SKM-1 treated with dmso at 0.1 percent for 144 hours (cell line): ENCODE measurements at regions not wholly inside any gene's neighbourhood (a gene's known extent, or its start where the extent isn't known, plus 50 kb on each side); places are given as distances from the start of the nearest gene placed in this dataset.

Source experiments
- DNase-seq: peaks from one replicate; lab custom pipeline; 2025; ENCODE audit not compliant: unreplicated experiment; lab: John Stamatoyannopoulos, UW

DNA sequence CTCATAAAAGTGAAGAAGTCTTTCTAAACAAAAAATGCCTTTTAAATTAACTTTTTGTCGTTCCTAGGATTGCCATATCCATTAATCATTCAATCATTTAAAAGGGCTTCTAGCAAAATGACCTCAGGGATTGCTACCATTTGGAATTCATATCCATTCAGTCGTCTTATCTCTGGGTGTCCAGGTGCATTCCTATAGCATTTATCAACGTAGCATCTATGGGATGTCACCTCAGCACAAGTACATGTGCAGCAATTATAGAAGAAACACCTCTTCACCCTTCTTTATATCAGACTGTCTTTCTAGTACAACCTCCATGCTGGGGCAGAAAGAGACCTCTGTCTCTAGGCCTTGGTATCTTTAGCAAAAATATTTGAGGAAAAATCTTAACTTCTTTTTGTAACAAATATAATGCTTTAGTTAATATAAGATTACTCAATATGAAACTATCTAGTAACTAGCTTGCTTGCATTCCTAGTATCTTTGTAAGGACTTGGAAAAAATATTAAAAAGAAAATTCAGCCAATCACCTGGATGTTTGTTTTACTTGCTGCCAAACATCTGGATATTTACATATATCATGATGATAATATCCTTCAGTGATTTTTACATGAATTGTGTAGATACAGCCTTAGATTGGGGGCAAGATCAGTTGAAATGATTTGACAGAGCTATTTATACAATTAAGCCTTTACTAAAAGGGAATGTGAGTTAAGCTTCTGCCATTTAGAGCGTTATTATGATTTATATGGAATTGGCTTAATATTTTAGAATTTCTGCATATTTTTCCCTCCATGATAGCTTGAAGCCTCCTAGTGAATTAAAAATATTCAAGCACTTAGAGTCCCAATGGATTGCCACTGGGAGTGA lies 356.8 kb downstream of the HDGFL1 start:
- DNase-seq = no peak

DNA sequence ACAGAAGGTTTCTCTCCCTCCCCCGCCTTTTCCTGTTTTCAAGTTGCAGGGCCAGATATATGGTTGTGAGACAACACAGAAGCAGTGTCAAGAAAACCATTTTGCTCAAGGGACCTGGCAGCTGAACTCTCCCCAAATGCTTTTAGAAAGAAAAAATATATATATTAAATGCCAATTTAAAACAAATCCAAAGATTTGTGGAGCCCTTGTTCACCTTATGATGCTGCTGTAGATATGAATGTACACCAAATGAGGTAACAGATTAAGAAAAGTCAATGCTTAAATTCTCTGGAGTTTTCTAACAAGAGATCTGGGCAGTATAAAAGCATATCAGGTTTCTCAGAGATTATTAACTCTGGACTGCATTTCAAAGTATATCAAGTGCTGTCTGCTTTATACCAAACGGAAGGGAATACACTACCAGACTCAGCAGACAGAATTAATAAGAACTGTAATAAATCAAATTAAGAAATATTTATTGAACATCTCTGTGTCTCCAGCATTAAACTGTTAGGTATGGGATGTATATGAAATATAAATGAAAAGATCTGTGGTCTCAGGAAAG lies 357.5 kb downstream of the HDGFL1 start:
- no peak for DNase-seq

DNA sequence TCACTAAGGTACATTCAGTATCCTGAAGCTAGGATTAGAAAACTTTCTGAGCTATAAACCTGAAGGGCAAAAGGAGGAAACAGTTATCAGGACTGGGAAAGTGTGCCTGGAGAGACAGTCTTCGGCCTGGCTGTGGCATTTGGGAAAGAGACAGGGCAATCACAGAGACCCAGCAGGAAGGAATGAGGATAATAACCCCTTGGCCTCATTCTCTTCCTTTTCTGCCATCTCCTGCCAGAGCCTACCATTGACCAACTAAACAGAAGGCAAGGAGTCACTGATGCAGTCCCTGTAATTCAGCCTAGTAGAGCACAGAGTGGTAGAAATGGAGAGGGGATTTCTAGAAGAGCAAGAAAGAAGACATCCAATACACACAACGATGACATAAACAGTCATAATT lies 359.4 kb downstream of the HDGFL1 start:
- DNase-seq = no peak

DNA sequence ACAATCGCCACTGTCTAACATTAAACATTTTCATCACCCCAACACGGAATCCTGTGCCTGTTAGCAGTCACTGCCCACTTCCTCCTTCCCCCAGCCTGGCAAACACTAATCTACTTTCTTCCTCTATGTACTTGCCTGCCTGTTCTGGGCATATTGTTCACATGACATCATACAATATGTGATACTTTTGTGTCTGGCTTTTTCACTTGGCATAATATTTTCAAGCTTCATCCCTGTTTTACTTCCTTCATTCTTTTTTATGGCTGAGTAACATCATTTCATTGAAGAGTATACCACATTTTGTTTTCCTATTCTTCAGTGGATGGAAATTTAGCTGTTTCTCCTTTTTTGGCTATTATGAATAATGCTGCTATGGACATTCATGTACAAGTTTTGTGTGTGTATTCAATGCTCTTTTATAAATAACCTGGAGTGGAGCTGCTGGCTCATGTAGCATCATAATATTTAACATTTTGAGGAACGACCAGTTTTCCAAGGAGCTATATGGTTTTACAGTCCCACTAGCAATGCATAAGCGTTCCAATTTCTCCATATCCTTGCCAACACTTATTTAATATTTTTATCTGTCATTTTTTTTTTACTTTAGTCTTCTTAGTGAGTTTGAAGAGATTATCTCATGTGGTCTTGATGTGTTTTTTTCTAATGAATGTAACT lies 360.1 kb downstream of the HDGFL1 start:
- DNase-seq = peak; percentile 11

DNA sequence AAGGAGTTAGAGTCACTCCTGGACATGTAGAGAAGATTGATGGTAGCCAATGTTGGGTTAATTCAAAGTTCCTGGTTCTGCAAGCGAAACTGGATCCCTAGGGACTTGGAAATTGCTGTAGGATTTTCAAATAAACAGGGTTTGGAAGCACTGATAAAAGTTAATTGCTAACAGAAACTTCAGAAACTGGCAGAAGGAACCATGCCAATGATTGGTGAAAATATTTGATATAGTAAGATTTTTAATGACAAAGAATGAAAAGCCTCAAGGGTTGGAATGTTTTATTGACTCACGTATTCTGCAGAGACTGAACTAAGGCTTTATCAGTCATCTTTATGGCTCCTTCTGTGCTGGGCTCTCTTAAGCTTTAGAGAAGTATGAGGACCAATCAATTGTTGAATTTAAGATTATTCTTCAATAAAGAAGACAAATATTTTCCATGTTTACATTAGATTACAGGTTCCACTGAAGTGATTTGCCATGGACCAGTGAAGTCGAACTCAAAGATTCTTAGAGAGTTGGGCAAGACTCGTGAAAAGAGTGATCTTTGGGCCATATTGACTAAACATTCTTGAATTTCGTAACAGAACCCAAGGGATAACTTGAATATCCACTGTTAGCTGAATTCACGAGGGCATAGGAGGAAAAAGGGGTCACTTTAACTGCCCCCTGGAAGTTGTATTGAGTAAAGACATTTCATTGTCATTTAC lies 371.4 kb downstream of the HDGFL1 start:
- no peak for DNase-seq

DNA sequence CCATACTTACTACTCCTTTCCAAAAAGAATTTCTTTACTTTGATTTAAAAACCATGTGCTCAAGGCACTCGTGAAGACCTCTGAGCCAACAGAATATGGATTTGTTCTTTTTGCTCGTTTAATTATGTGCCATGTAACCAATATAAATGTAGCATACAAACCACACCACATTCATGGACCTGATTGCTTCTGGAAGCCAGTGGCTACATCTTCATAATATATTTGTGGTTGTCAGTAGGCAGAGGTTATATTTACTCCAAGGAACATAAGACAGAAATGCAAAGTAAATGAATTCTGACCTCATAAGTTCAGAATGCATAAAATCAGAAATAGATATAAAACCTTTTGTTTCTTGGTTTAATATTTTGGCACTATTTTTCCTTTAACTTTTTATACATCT lies 373.0 kb downstream of the HDGFL1 start:
- no peak for DNase-seq

DNA sequence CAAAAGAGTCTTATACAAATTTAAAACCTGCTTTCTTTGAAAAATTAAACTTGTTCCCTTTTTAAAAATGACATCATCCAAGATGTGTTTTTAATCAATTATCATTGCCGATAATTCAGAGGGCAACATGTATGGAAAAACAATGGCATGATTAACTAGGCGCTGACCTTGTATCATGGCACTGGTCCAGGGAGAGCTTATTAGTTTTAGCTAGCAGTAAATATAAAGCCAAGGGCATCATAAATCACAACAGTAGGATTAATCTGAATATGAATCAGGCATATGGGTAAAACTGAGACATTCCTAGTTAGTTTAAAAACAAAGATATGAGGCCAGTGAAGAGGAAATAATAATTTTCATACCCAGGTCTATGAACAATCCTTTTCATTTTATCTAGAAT lies 374.0 kb downstream of the HDGFL1 start:
- no peak for DNase-seq

DNA sequence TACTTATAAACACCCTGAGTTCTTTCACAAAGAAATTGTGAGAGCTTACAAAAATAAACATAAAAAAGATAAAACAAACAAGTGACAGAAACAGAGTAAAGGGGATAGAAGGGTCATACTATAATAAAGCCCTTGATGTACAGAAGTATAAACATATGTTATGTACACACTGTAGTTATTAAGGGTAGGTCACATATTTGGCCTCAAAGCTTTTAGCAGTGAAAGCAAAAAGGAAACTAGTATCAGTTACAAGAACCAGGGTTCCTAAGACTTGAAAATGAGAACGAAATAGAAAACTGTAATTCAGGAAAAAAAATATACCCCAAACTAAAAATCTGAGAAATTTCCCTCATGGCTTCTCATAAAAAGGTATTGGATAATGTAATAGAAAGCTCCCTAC lies 380.6 kb downstream of the HDGFL1 start:
- no peak for DNase-seq

DNA sequence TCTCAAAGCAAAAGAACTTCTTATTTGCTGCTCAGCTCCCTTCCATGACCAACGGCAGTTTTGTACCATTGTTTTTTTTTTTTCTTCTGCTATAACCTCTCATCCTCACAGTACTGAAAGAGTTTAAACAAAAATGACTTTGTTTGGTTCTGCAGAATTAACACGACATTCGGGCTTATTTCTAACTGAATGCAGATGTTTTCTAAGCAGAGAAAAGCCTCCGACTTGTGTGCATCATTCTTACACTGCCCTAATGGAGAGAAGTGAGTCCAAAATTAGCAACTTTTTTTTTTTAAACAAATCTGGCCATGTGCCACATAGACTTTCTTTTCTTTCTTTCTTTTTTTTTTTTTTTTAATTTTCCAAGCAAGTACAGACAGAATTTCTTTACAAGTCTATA lies 382.7 kb downstream of the HDGFL1 start:
- DNase-seq = no peak

DNA sequence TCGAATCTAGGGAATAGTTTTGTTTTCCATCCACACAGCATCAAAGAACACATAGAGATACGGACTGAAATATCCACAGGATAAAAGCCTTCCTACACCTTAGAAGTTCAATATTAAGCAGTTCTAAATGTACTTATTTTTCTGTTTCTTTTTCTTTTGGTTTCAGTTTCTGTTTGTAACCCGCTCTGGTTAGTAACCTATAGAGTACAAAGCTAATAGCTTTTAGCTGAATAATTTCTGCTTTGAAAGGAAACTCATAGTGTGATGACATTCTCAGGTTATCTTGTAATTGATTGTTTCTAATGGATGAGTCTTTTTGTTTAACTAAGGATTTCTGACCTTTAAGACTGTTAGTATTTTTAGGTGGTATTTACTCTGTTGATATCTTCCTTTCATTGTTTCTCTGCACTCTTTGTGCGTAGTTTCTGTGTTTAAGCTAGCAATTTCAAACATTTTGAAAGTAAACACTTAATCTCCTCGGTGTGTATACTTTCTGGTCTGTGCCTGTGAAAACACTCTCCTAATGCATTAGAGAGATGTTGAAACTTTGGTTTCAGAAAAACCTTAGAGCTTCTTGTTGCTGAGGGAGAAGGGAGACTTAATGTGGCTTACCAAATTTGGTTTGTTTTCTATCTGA lies 385.5 kb downstream of the HDGFL1 start:
- no peak for DNase-seq

DNA sequence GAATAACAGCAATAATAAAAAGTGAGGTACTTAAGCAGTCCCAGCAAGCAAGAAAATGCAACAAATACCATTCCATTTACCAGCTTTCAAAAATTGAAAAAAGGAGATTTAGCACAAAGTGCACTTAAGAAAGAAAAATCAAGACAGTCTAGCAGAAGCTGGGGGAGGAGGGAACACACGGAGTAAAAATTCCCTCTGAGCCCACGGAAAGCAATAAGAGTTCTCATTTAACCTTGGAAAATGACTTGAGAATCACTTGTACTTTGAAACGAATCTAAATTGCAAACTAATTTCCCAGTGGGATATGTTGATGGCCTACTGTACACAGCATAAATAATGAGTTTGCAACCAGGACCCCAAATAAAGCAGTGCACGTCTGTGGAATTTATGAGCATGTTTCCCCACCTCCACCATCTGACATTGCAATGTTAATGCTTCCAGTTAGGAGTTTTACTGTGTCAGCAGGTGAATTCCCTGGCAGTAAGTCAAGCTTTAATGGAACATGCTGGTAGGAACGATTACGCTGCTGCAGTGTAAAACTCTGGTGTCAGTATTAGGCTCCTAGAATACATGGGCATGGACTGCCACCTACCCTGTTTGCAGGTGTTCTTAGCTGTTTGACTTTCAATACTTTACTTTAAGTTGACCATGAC lies 386.8 kb downstream of the HDGFL1 start:
- DNase-seq = no peak

DNA sequence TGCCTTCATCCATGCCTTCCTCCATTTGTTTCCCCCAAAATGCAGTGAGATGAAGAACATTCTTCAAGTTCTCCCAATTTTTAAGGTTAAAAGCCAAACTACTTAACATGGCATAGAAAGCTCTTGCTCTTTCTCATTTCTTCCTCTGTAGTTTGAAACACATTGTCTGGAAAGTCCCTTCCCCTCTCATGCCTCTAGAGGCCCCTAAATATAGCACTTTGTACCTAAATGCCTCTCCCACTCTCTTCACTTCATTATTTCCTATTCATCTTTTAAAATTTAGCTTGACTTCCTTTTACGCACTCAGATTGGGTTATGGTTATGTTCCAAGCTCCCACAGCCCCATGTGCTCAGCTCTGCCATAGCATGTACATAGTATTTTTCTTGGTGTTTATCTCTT lies 389.3 kb downstream of the HDGFL1 start:
- DNase-seq = no peak

DNA sequence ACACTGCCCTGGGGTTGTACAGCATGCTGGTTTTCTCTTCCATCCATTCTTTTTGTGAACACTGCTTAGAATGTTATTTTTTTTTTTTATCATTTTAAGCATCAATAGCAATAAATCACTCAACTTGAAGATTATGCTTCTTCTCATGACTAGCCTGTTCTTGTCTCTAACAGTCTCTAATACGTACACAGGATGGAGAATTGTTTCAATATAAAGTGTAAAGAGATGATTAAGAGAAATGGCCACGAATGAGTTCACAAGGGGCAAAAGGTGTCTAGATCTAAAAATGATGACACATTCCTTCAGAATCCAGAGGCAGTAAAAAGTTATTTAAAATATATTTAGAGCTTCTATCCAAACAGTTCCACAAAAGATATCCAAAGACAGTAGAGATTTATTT lies 390.2 kb downstream of the HDGFL1 start:
- DNase-seq = no peak

DNA sequence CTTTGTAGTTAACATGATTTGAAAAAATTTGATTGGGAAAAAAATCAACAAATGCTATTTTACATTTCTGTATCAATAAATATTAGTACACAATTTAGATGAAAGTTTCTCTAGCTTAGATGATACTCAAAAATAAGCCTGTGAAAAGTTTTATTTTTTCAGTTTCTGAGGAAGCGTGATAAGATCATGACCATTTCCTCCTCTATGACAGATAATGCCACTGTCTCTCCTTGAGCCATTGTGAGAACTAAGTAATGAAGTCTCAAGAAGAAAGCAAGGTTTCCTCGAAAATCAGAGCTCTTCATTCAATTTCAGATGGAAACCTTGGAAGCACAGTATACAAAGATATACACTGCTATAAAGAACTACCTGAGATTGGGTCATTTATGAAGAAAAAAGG lies 395.0 kb downstream of the HDGFL1 start:
- no peak for DNase-seq

DNA sequence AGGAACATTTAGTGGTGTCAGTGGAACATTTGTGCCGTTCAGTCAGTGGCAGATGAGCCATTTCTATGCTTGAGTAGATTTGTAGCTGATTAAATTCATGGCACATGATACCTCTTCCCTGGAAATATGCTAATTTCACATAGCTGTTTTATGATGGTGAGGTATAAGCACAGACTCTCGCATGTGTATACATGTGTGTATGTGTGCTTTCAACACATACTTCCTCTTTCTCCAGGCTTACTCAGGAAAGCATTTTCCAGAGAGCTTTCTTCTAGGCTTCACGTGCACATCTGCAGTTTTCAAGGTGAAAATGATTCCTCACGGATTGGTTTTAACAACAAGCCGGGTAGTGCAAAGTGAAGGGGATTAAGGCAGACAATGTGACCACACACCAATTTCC lies 396.5 kb downstream of the HDGFL1 start:
- peak; percentile 3 for DNase-seq

DNA sequence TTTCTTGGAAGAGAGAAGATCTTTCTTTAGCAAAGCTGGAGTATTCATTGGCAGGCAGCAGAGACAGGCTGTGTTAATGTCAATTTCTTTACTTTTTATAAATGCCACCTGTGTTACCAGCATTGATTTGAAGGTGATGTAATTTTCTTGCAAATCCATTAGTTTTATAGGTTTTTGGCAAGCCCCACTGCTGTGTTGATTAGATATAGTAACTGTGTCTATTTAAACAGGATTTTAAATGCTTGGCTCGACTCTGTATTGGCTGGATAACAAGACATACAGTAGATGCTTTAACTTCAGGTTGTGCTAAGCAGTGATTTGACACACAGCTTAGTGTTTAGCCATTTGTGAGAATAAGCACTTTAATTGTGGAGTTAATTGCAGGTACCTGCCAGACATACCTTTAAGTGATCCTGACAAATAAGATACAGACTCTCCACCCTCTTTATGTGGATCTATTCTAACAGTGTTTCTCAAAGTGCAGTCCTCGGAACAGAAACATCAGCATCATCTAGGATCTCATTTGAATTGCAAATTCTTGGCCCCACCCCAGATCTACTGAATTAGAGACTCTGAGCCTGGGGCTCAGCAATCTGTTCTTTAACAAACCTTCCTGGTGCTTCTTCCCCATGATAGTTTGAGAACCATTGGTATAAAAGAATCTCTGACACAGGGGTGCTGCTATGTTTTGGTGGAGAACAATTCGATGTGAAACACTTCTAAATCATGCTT lies 397.5 kb downstream of the HDGFL1 start:
- no peak for DNase-seq

DNA sequence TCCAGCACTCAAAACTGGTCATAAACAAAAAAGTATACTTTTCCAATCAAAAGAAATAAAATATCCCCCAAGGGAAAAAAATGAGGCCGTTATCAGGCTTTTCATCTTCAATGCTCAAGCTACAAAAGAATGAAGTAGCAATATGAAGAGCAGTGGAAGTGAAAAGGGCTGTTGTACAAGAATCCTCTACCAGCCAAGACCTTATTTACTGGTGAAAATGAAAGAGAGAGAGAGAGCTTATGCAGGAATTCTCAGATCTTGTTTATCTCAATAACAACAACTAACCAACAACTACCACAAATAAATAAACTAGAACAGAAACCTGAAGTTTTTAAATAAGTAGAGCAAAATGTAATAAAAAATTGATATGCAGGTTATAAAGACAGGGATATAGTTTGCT lies 400.6 kb downstream of the HDGFL1 start:
- no peak for DNase-seq

DNA sequence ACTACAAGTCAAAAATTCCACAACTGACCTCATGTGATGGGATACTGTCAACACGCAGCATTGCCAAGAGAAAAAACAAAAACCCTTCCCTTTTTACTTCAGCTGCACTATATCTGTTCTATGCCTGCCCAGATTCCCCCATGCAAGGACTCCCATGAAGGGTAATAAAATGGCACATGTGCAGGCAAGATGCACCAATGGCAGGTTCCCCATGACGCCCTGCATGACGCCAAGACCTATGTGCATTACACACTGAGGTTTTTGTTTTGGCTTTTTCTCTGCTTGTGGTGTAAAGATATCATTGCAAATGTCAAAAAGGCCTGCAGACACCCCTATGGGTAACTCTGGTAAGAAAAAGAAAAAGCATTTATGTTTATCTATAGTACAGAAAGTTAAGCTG lies 403.4 kb downstream of the HDGFL1 start:
- DNase-seq = no peak

DNA sequence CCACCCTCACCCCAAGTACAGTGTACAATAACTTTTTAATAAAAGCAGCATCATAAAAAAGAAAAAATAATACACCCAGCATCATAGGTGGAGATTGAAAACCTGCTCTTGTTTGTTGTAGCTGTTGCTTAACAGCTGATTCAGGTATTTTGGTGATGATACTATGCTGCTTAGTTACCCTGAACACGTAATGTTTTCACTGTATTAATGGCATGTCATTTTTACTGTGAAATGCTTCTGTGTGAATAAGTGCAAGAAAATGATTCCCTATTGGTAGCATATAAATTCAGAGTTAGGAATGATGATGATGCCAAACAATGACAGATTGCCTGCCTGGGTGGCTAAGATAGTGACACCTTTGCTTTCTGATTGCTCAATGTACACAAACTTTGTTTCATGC lies 405.7 kb downstream of the HDGFL1 start:
- no peak for DNase-seq

DNA sequence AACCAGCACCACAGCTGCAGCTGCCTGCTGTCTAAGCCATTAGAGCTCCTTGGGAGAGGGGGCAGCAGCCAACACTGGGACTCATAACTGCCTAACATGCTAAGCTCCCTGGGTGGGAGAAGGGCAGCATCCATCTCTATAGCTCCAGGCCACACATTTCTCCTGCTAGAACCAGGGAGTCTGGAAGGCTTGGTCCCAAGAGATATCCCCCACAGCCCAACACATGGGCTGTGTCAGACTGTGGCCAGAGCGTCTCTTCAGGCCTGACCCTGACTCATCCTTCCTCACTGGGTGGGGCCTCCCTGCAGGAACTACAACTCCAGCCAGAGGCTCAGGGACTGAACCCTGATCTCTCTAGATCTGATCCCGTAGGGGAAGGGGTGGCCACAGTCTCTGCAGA lies 411.1 kb downstream of the HDGFL1 start:
- no peak for DNase-seq
